Liver (tissue), 8 donors: ENCODE measurements at regions not wholly inside any gene's neighbourhood (a gene's known extent, or its start where the extent isn't known, plus 50 kb on each side); places are given as distances from the start of the nearest gene placed in this dataset.

Experiments
- DNase-seq: peaks from one replicate; pipeline ENCODE4 v3.0.0-alpha.2; 2017; ENCODE audit warnings: low spot score
- H3K27ac ChIP-seq, 2 donors: one replicate each; pipeline ENCODE4 v1.7.0; 2013; ENCODE audit warnings: inconsistent platforms in 2 of 2, low read length in 2 of 2, control low read depth in 1 of 2, low read depth in 1 of 2, mild to moderate bottlenecking in 1 of 2
- H3K27me3 ChIP-seq, 4 donors: one replicate each; pipeline versions ENCODE4 v1.6.1 to v1.7.0; 2013; ENCODE audit warnings: low read length in 3 of 4, inconsistent platforms in 1 of 4, mild to moderate bottlenecking in 1 of 4, moderate library complexity in 1 of 4; ENCODE audit not compliant: control insufficient read depth in 4 of 4, insufficient read depth in 4 of 4
- H3K36me3 ChIP-seq, 4 donors: one replicate each; pipeline versions ENCODE4 v1.6.1 to v1.7.0; 2013; ENCODE audit warnings: low read length in 3 of 4, mild to moderate bottlenecking in 3 of 4, low read depth in 1 of 4, moderate library complexity in 1 of 4; ENCODE audit not compliant: control insufficient read depth in 4 of 4, insufficient read depth in 3 of 4
- H3K4me1 ChIP-seq, 4 donors: one replicate each; pipeline versions ENCODE4 v1.6.1 to v1.7.0; 2013; ENCODE audit warnings: low read length in 3 of 4, mild to moderate bottlenecking in 3 of 4, moderate library complexity in 1 of 4; ENCODE audit not compliant: control insufficient read depth in 4 of 4, insufficient read depth in 4 of 4
- H3K4me3 ChIP-seq, 3 donors: one replicate each; pipeline versions ENCODE4 v1.6.1 to v1.7.0; 2013; ENCODE audit warnings: low read length in 3 of 3, control low read depth in 1 of 3, low read depth in 1 of 3, mild to moderate bottlenecking in 1 of 3
- H3K9ac ChIP-seq, 2 donors: one replicate each; pipeline ENCODE4 v1.7.0; 2013; ENCODE audit warnings: low read length in 2 of 2, mild to moderate bottlenecking in 2 of 2, moderate library complexity in 2 of 2, control low read depth in 1 of 2, low read depth in 1 of 2
- H3K9me3 ChIP-seq, 4 donors: one replicate each; pipeline versions ENCODE4 v1.6.1 to v1.7.0; 2013; ENCODE audit warnings: low read length in 3 of 4; ENCODE audit not compliant: control insufficient read depth in 4 of 4
- ATF3 ChIP-seq: IDR thresholded peaks from 2 replicates; pipeline ENCODE4 v1.6.1; 2016; ENCODE audit warnings: antibody characterized with exemption
- CTCF ChIP-seq: fragments of 150-350 bp; IDR thresholded peaks from 2 replicates; pipeline ENCODE4 v1.5.1; 2017; ENCODE audit warnings: improper control_type of control experiment, low read depth, low read length; ENCODE audit not compliant: missing input control
- EGR1 ChIP-seq, 2 donors: IDR thresholded peaks; 2 replicates each; pipeline ENCODE4 v1.6.1; 2016 to 2018; ENCODE audit warnings: antibody characterized with exemption in 2 of 2, low read depth in 2 of 2
- FOXA1 ChIP-seq: IDR thresholded peaks from 2 replicates; pipeline ENCODE4 v1.6.1; 2016; ENCODE audit warnings: antibody characterized with exemption
- FOXA2 ChIP-seq: IDR thresholded peaks from 2 replicates; pipeline ENCODE4 v1.6.1; 2016; ENCODE audit warnings: antibody characterized with exemption
- GABPA ChIP-seq, 2 donors: IDR thresholded peaks in 1 of 2; conservative IDR thresholded peaks in 1 of 2; 2 replicates each; pipeline ENCODE4 v1.6.1; 2016; ENCODE audit warnings: antibody characterized with exemption in 2 of 2, mild to moderate bottlenecking in 1 of 2, moderate library complexity in 1 of 2
- HNF4G ChIP-seq: IDR thresholded peaks from 2 replicates; pipeline ENCODE4 v1.6.1; 2016; ENCODE audit warnings: antibody characterized with exemption
- JUND ChIP-seq, 2 donors: IDR thresholded peaks; 2 replicates each; pipeline ENCODE4 v1.6.1; 2016; ENCODE audit warnings: antibody characterized with exemption in 2 of 2
- MAX ChIP-seq: IDR thresholded peaks from 2 replicates; pipeline ENCODE4 v1.6.1; 2016; ENCODE audit warnings: antibody characterized with exemption
- NR2F2 ChIP-seq: IDR thresholded peaks from 2 replicates; pipeline ENCODE4 v1.6.1; 2016; ENCODE audit warnings: antibody characterized with exemption
- RAD21 ChIP-seq, 2 donors: IDR thresholded peaks; 2 replicates each; pipeline ENCODE4 v1.6.1; 2016; ENCODE audit warnings: antibody characterized with exemption in 2 of 2, mild to moderate bottlenecking in 2 of 2
- RXRA ChIP-seq, 2 donors: IDR thresholded peaks; 2 replicates each; pipeline ENCODE4 v1.6.1; 2017 to 2018; ENCODE audit warnings: antibody characterized with exemption in 2 of 2, mild to moderate bottlenecking in 1 of 2
- SP1 ChIP-seq: IDR thresholded peaks from 2 replicates; pipeline ENCODE4 v1.6.1; 2018; ENCODE audit warnings: antibody characterized with exemption, mild to moderate bottlenecking
- TAF1 ChIP-seq: conservative IDR thresholded peaks from 2 replicates; pipeline ENCODE4 v1.6.1; 2016; ENCODE audit warnings: antibody characterized with exemption, mild to moderate bottlenecking
- YY1 ChIP-seq: IDR thresholded peaks from 2 replicates; pipeline ENCODE4 v1.6.1; 2016; ENCODE audit warnings: antibody characterized with exemption, mild to moderate bottlenecking
- ZBTB33 ChIP-seq: IDR thresholded peaks from 2 replicates; pipeline ENCODE4 v1.6.1; 2016; ENCODE audit warnings: antibody characterized with exemption
- WGBS: extraction: QIAGEN DNeasy Blood & Tissue Kit; methylation state at CpG from one replicate; pipeline ENCODE4 v1.1.7; 2013; 5-methylcytosine and 5-hydroxymethylcytosine counted together
- TF ChIP-seq, protein P1 (sequence below): IDR thresholded peaks from 2 replicates; pipeline ENCODE4 v1.6.1; 2016; ENCODE audit warnings: antibody characterized with exemption, mild to moderate bottlenecking
- donor health status: healthy.
- donor health status: healthy.
- donor health status: healthy.
- donor health status: healthy.
- donor health status: healthy.

GRCh38 chr16:64278196-64278595, 843.7 kb downstream of the CDH11 start:
- H3K4me3 ChIP-seq, result no peak overlapping the region
- H3K27ac ChIP-seq, result no peak overlapping the region
- H3K9me3 ChIP-seq, result no peaks in the 10 kb centered on the region
- 54% methylated on average over 1 of the region's 1 CpG for WGBS
- H3K9ac ChIP-seq, result no peak overlapping the region
- no peaks in the 10 kb centered on the region for H3K4me1 ChIP-seq
- H3K27me3 ChIP-seq, result no peaks in the 10 kb centered on the region
- no peak for TF ChIP-seq GABPA (IDR thresholded peaks at IDR 0.05 in 1 of 2, conservative IDR thresholded peaks at IDR 0.05 in 1 of 2)
- TF ChIP-seq FOXA1, result no peak
- TF ChIP-seq SP1, result no peak
- TF ChIP-seq, protein P1, sequence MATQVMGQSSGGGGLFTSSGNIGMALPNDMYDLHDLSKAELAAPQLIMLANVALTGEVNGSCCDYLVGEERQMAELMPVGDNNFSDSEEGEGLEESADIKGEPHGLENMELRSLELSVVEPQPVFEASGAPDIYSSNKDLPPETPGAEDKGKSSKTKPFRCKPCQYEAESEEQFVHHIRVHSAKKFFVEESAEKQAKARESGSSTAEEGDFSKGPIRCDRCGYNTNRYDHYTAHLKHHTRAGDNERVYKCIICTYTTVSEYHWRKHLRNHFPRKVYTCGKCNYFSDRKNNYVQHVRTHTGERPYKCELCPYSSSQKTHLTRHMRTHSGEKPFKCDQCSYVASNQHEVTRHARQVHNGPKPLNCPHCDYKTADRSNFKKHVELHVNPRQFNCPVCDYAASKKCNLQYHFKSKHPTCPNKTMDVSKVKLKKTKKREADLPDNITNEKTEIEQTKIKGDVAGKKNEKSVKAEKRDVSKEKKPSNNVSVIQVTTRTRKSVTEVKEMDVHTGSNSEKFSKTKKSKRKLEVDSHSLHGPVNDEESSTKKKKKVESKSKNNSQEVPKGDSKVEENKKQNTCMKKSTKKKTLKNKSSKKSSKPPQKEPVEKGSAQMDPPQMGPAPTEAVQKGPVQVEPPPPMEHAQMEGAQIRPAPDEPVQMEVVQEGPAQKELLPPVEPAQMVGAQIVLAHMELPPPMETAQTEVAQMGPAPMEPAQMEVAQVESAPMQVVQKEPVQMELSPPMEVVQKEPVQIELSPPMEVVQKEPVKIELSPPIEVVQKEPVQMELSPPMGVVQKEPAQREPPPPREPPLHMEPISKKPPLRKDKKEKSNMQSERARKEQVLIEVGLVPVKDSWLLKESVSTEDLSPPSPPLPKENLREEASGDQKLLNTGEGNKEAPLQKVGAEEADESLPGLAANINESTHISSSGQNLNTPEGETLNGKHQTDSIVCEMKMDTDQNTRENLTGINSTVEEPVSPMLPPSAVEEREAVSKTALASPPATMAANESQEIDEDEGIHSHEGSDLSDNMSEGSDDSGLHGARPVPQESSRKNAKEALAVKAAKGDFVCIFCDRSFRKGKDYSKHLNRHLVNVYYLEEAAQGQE, result no peak
- H3K36me3 ChIP-seq, result no peaks in the 10 kb centered on the region
- DNase-seq, result no peak

DNA sequence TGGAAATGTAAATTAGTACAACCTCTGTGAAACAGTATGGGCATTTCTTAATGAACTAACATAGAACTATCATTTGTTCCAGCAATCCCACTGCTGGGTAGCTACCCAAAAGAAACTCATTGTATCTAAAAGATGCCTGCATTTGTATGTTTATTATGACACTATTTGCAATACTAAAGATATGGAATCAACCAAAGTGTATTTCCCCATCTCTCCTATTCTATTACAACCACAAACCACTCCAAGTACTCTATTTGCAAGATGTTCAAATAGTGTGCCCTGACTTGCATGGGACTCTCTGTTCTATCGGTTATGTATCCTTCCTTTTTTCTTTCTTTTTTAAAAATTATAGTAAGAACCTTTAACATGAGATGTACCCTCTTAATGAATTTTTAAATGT, 845.2 kb downstream of the CDH11 start:
- no peaks in the 10 kb centered on the region for H3K9me3 ChIP-seq
- no peaks in the 10 kb centered on the region for H3K36me3 ChIP-seq
- no peaks in the 10 kb centered on the region for H3K27me3 ChIP-seq
- no peak overlapping the region for H3K4me3 ChIP-seq
- H3K27ac ChIP-seq, result no peak overlapping the region
- no peak overlapping the region for H3K9ac ChIP-seq
- WGBS, result 83% methylated on average over 1 of the region's 1 CpG
- no peak for DNase-seq
- TF ChIP-seq JUND (IDR thresholded peaks at IDR 0.05) (no peak), YY1 (no peak), GABPA (IDR thresholded peaks at IDR 0.05 in 1 of 2, conservative IDR thresholded peaks at IDR 0.05 in 1 of 2) (no peak), ZBTB33 (no peak), CTCF (no peak), NR2F2 (no peak), FOXA1 (no peak), RXRA (IDR thresholded peaks at IDR 0.05) (no peak), HNF4G (no peak), TAF1 (no peak), SP1 (no peak), MAX (no peak), RAD21 (IDR thresholded peaks at IDR 0.05) (no peak), EGR1 (IDR thresholded peaks at IDR 0.05; ENCODE audit: low read depth in 2 of 2) (no peak), FOXA2 (no peak), ATF3 (no peak)
- TF ChIP-seq, protein P1, result no peak
- H3K4me1 ChIP-seq, result no peaks in the 10 kb centered on the region
